ENCODE measurements at regions not wholly inside any gene's neighbourhood (a gene's known extent, or its start where the extent isn't known, plus 50 kb on each side); places are given as distances from the start of the nearest gene placed in this dataset.
"Not testable (repeated sequence)": the region's sequence is repeated elsewhere in the genome, so short reads cannot be mapped to it uniquely, and the experiment has no call there.

DNA sequence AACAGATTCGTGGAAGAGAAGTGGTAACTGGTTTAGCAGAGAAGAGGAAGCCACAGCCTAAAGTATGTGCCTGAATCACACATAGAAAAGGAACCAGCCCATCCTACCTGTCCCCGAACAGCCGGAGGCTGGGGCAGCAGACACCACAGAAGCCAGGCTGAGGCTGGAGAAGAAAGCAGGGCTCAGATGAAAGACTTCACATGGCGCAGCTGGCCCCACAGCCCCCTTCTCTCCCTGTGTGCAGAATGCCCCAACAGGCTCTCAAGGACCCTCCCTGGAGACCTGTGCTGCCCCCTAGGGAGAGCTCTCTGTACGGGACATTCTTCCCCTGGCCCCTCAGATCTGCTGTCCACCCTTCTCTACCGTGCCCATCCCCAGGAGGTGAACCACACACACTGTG lies 83.5 kb upstream of the RAB12 start:
- WGBS, 4 donors: 36 to 53% (median 51%) methylated on average over 6 of the region's 6 CpGs
- TF ChIP-seq, protein P1, sequence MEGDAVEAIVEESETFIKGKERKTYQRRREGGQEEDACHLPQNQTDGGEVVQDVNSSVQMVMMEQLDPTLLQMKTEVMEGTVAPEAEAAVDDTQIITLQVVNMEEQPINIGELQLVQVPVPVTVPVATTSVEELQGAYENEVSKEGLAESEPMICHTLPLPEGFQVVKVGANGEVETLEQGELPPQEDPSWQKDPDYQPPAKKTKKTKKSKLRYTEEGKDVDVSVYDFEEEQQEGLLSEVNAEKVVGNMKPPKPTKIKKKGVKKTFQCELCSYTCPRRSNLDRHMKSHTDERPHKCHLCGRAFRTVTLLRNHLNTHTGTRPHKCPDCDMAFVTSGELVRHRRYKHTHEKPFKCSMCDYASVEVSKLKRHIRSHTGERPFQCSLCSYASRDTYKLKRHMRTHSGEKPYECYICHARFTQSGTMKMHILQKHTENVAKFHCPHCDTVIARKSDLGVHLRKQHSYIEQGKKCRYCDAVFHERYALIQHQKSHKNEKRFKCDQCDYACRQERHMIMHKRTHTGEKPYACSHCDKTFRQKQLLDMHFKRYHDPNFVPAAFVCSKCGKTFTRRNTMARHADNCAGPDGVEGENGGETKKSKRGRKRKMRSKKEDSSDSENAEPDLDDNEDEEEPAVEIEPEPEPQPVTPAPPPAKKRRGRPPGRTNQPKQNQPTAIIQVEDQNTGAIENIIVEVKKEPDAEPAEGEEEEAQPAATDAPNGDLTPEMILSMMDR (IDR thresholded peaks at IDR 0.05): no peak
- no peak for TF ChIP-seq POLR2A (IDR thresholded peaks at IDR 0.05)
- no peak for DNase-seq
- H3K4me3 ChIP-seq: no peak overlapping the region
- H3K4me1 ChIP-seq (replicated peaks in 1 of 2): no peaks in the 10 kb centered on the region
- intact Hi-C loops (cut with DNase I): no loop called here
- H3K27me3 ChIP-seq: no peaks in the 10 kb centered on the region
- no peak overlapping the region for H3K27ac ChIP-seq
- no peaks in the 10 kb centered on the region for H3K36me3 ChIP-seq (replicated peaks in 1 of 2)
- H3K9me3 ChIP-seq (replicated peaks in 1 of 3): peaks cover 0 to 6% (median 5%) of the 10 kb centered on the region in 3 donors

DNA sequence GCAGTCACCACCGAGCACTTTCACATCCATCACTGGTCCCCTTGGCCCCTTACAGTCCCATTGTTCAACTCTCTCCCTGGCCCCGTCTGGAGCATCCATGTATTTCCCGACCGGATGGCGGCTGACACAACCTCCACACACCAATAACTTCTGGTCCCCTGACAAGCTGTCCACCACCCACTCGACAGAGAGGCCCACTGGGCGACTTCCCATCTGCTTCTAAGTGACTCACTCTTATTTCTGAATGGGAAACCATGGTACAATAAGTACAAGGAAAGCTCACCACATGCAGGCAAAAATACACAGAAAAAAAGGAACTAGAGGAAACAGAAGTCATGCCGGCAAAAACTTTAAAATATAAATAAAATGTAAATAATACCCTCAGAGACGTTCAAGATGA lies 82.9 kb upstream of the RAB12 start:
- no peak overlapping the region for H3K4me3 ChIP-seq
- intact Hi-C loops (cut with DNase I): no loop called here
- H3K4me1 ChIP-seq (replicated peaks in 1 of 2): no peaks in the 10 kb centered on the region
- H3K27me3 ChIP-seq: no peaks in the 10 kb centered on the region
- H3K9me3 ChIP-seq (replicated peaks in 1 of 3): peaks cover 0 to 9% (median 6%) of the 10 kb centered on the region in 3 donors
- no peaks in the 10 kb centered on the region for H3K36me3 ChIP-seq (replicated peaks in 1 of 2)
- 26 to 48% (median 31%) methylated on average over 8 to 9 of the region's 9 CpGs for WGBS, 4 donors
- H3K27ac ChIP-seq: no peak overlapping the region
- no peak for DNase-seq
- TF ChIP-seq POLR2A (IDR thresholded peaks at IDR 0.05): no peak
- TF ChIP-seq, protein P1 (IDR thresholded peaks at IDR 0.05): no peak

DNA sequence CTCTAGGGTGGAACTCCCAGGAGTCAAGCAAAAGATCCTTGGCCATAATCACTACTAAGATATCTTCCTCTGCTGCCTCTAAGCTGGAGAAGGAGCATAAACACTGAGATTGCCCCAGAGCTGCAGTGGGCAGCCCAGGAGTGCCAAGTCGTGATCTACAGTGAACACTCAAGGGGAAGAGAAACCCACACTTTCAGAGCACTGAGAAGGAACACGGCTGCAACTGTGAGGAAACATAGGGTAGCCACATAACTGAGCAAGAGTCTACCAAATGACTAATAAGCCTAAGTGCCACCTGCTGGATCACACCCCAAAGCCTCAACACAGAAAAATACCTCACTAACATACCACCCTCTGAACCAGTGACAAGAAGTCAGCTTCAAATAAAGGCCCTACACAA lies 79.6 kb upstream of the RAB12 start:
- 66 to 82% (median 76%) methylated on average over 2 of the region's 2 CpGs for WGBS, 4 donors
- Histone ChIP-seq H3K36me3 (replicated peaks in 1 of 2) (no peaks in the 10 kb centered on the region), H3K9me3 (replicated peaks in 1 of 3) (peaks cover 0 to 9% (median 6%) of the 10 kb centered on the region in 3 donors), H3K27ac (no peak overlapping the region), H3K4me1 (replicated peaks in 1 of 2) (no peaks in the 10 kb centered on the region), H3K27me3 (no peaks in the 10 kb centered on the region), H3K4me3 (no peak overlapping the region)
- no peak for TF ChIP-seq POLR2A (IDR thresholded peaks at IDR 0.05)
- TF ChIP-seq, protein P1 (IDR thresholded peaks at IDR 0.05): no peak
- intact Hi-C loops (cut with DNase I): no loop called here
- DNase-seq: no peak

DNA sequence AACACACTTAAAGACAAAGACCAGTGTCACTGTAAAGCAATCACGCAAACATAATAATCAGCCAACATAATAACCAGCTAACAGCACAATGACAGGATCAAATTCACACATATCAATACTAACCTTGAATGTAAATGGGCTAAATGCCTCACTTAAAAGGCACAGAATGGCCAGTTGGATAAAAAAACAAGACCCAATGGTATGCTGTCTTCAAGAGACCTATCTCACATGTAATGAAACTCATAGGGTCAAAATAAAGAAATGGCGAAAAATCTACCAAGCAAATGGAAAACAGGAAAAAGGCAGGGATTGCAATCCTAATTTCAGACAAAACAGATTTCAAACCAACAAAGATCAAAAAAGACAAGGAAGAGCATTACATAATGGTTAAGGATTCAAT lies 78.2 kb upstream of the RAB12 start:
- whole genome bisulfite sequencing, 4 donors: 82 to 87% (median 85%) methylated on average over 2 of the region's 2 CpGs
- intact Hi-C loops (cut with DNase I); DNase-seq; H3K27me3 ChIP-seq; H3K4me3 ChIP-seq; H3K9me3 ChIP-seq (replicated peaks in 1 of 3); H3K27ac ChIP-seq; H3K4me1 ChIP-seq (replicated peaks in 1 of 2); H3K36me3 ChIP-seq (replicated peaks in 1 of 2): not testable (repeated sequence)

DNA sequence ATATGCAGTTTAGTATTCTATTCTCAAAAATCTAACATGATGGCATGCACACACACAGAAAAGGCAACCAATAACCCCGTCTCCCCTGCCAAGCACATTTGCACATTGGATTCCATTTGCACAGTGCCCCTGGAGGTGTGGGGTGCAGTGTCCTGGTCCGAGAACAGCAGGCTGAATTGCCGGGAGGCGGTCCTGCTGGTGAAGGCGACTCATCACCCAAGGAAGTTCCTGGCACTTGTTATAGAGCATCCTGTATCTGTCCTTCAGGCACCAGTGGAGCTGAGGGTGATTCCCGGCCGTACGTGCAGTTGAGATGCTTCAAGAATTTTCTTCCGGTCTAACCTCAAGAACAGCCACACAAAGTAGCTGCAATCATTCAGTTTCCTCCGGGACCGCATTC lies 73.0 kb upstream of the RAB12 start:
- intact Hi-C loops (cut with DNase I): no loop called here
- no peak for TF ChIP-seq POLR2A (IDR thresholded peaks at IDR 0.05)
- TF ChIP-seq, protein P1 (IDR thresholded peaks at IDR 0.05): no peak
- no peaks in the 10 kb centered on the region for H3K9me3 ChIP-seq (replicated peaks in 1 of 3)
- no peak overlapping the region for H3K4me3 ChIP-seq
- H3K27ac ChIP-seq: no peak overlapping the region
- no peaks in the 10 kb centered on the region for H3K27me3 ChIP-seq
- no peaks in the 10 kb centered on the region for H3K36me3 ChIP-seq (replicated peaks in 1 of 2)
- DNase-seq: no peak
- 47 to 54% (median 50%) methylated on average over 8 to 11 of the region's 11 CpGs for WGBS, 4 donors
- H3K4me1 ChIP-seq (replicated peaks in 1 of 2): no peaks in the 10 kb centered on the region
